Panc1 (cell line): ENCODE measurements at regions not wholly inside any gene's neighbourhood (a gene's known extent, or its start where the extent isn't known, plus 50 kb on each side); places are given as distances from the start of the nearest gene placed in this dataset.

Experiments used
- ATAC-seq: fragments of 200-7000 bp; cut with Tn5 transposase; 2 replicates; pipeline ENCODE4 v1.9.1; 2020; ENCODE audit warnings: mild to moderate bottlenecking, moderate library complexity
- BruUV-seq: library from RNA; stranded (reverse); fragments of 400-500 nt; replicated peaks from 2 replicates; lab custom pipeline; 2021; lab: Mats Ljungman, UMichigan
- CTCF ChIA-PET: fragments of 300-600 bp; sonication (Branson Sonifier 250); formaldehyde crosslinking; loops from one replicate; lab custom pipeline; 2022; ENCODE audit warnings: antibody characterized with exemption; lab: Charles Lee
- POLR2A ChIA-PET: fragments of 300-600 bp; sonication (Branson Sonifier 250); formaldehyde crosslinking; loops from one replicate; lab custom pipeline; 2022; ENCODE audit warnings: antibody characterized with exemption; lab: Charles Lee
- DNase-seq: peaks from one replicate; pipeline ENCODE4 v3.0.0-alpha.2; 2010; ENCODE audit warnings: low read depth, low spot score
- H3K27ac ChIP-seq: 2 replicates; pipeline ENCODE4 v1.5.1; 2011; ENCODE audit warnings: mild to moderate bottlenecking, low read length, inconsistent platforms
- H3K27me3 ChIP-seq: fragments of 200-500 bp; sonication (Bioruptor generic); 2 replicates; pipeline ENCODE4 v1.6.0; 2014; ENCODE audit warnings: low read length, inconsistent platforms; ENCODE audit not compliant: control insufficient read depth, insufficient read depth
- H3K36me3 ChIP-seq: fragments of 200-500 bp; sonication (Bioruptor generic); 2 replicates; pipeline ENCODE4 v1.5.1; 2014; ENCODE audit warnings: inconsistent platforms, mild to moderate bottlenecking, low read length, moderate library complexity; ENCODE audit not compliant: control insufficient read depth, insufficient read depth
- H3K4me1 ChIP-seq: 2 replicates; pipeline ENCODE4 v1.5.1; 2011; ENCODE audit warnings: inconsistent platforms, mild to moderate bottlenecking, low read length, moderate library complexity; ENCODE audit not compliant: control insufficient read depth, insufficient read depth
- H3K4me3 ChIP-seq, 2 experiments: 2 replicates each; pipeline ENCODE4 v1.5.1; 2011 to 2012; ENCODE audit warnings: low read depth in 2 of 2, low read length in 2 of 2, mild to moderate bottlenecking in 2 of 2, inconsistent platforms in 1 of 2, moderate library complexity in 1 of 2
- H3K9me3 ChIP-seq: fragments of 200-500 bp; sonication (Bioruptor generic); 2 replicates; pipeline ENCODE4 v1.5.1; 2014; ENCODE audit warnings: low read depth, mild to moderate bottlenecking, inconsistent platforms, low read length, moderate library complexity; ENCODE audit not compliant: control insufficient read depth, insufficient read depth
- POLR2AphosphoS5 ChIP-seq: IDR thresholded peaks from 2 replicates; pipeline ENCODE4 v1.6.1; 2012; ENCODE audit warnings: mild to moderate bottlenecking, low read depth, low read length, moderate library complexity
- SIN3A ChIP-seq: IDR thresholded peaks from 2 replicates; pipeline ENCODE4 v1.6.1; 2012; ENCODE audit warnings: low read depth, mild to moderate bottlenecking, low read length, moderate library complexity, borderline replicate concordance; ENCODE audit not compliant: insufficient read depth
- TCF7L2 ChIP-seq: IDR thresholded peaks from 2 replicates; pipeline ENCODE4 v1.6.1; 2011; ENCODE audit warnings: mild to moderate bottlenecking, low read depth, low read length, inconsistent platforms
- in situ Hi-C: cut with HindIII; loops from 2 replicates; pipeline ENCODE4 v1.10.0; 2016; ENCODE audit warnings: low sequenced_read_pairs, low pct_unique_long_range_greater_than_20kb
- intact Hi-C: fragments of 100-400 bp; cut with micrococcal nuclease; formaldehyde crosslinking; loops from one replicate; pipeline ENCODE4 v1.10.0; 2022; ENCODE audit not compliant: unreplicated experiment
- TF ChIP-seq, protein P1 (sequence below): fragments of 450-650 bp; IDR thresholded peaks from 2 replicates; pipeline ENCODE4 v1.5.1; 2017; ENCODE audit warnings: mild to moderate bottlenecking
- TF ChIP-seq, protein P2 (sequence below), 2 experiments: IDR thresholded peaks; 2 replicates each; pipeline ENCODE4 v1.6.1; 2011 to 2012; ENCODE audit warnings: low read depth in 2 of 2, control low read depth in 1 of 2, low read length in 1 of 2, mild to moderate bottlenecking in 1 of 2, moderate library complexity in 1 of 2; ENCODE audit not compliant: insufficient read depth in 1 of 2

- peaks cover 16% of the 10 kb centered on the region; the same call in 1 of the 2 replicates for H3K9me3 ChIP-seq
- in situ Hi-C loops (no loop called here), intact Hi-C loops (loop anchor here (5.0 kb wide), 1 partner anchor 105 kb away; no protein-coding TSS in a partner anchor)
- ChIA-PET CTCF (no interaction called here), POLR2A (interaction anchor here (1.4 kb wide), 1 partner anchor 170 kb away, joined by 4 read pairs; no protein-coding TSS in a partner anchor)
- no TSS peak for BruUV-seq
- peak; percentile 84 for ATAC-seq
- DNase-seq = peak; percentile 81
- H3K36me3 ChIP-seq = no peaks in the 10 kb centered on the region
- H3K27me3 ChIP-seq = no peaks in the 10 kb centered on the region
- TF ChIP-seq TCF7L2 (no peak), SIN3A (no peak), POLR2AphosphoS5 (no peak)
- TF ChIP-seq, protein P1, sequence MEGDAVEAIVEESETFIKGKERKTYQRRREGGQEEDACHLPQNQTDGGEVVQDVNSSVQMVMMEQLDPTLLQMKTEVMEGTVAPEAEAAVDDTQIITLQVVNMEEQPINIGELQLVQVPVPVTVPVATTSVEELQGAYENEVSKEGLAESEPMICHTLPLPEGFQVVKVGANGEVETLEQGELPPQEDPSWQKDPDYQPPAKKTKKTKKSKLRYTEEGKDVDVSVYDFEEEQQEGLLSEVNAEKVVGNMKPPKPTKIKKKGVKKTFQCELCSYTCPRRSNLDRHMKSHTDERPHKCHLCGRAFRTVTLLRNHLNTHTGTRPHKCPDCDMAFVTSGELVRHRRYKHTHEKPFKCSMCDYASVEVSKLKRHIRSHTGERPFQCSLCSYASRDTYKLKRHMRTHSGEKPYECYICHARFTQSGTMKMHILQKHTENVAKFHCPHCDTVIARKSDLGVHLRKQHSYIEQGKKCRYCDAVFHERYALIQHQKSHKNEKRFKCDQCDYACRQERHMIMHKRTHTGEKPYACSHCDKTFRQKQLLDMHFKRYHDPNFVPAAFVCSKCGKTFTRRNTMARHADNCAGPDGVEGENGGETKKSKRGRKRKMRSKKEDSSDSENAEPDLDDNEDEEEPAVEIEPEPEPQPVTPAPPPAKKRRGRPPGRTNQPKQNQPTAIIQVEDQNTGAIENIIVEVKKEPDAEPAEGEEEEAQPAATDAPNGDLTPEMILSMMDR = no peak
- TF ChIP-seq, protein P2, sequence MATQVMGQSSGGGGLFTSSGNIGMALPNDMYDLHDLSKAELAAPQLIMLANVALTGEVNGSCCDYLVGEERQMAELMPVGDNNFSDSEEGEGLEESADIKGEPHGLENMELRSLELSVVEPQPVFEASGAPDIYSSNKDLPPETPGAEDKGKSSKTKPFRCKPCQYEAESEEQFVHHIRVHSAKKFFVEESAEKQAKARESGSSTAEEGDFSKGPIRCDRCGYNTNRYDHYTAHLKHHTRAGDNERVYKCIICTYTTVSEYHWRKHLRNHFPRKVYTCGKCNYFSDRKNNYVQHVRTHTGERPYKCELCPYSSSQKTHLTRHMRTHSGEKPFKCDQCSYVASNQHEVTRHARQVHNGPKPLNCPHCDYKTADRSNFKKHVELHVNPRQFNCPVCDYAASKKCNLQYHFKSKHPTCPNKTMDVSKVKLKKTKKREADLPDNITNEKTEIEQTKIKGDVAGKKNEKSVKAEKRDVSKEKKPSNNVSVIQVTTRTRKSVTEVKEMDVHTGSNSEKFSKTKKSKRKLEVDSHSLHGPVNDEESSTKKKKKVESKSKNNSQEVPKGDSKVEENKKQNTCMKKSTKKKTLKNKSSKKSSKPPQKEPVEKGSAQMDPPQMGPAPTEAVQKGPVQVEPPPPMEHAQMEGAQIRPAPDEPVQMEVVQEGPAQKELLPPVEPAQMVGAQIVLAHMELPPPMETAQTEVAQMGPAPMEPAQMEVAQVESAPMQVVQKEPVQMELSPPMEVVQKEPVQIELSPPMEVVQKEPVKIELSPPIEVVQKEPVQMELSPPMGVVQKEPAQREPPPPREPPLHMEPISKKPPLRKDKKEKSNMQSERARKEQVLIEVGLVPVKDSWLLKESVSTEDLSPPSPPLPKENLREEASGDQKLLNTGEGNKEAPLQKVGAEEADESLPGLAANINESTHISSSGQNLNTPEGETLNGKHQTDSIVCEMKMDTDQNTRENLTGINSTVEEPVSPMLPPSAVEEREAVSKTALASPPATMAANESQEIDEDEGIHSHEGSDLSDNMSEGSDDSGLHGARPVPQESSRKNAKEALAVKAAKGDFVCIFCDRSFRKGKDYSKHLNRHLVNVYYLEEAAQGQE (IDR thresholded peaks at IDR 0.05; ENCODE audit: insufficient read depth in 1 of 2, low read depth in 2 of 2, low read length in 1 of 2) = no peak
- peak overlapping the region; percentile 91 for H3K27ac ChIP-seq
- peaks cover 30% of the 10 kb centered on the region for H3K4me1 ChIP-seq
- H3K4me3 ChIP-seq = no peak overlapping the region
Measured at GRCh38 chr12:46556819-46557524, 184.4 kb upstream of the SLC38A2 start.

DNA sequence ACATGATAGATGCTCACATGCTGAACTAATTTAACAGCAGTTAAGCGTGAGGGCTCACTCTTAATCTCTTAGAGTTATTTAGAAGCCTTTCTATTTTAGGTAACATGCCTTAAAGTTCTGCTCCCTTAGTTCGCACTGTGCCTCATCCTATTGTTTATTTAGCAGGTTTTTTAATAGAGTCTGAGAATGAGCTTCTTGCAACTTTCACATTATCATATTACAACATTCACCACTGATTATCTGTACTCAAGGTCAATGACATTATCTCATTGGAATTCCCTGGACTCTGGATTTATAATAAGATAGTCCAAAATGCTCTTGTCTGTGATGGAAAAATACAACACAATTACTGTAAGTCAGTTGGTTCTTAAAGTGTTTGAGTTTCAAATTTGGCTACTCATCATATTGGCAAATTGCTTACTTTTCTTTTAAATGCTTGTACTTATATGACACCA is 183.6 kb upstream of the SLC38A2 start:
- Histone ChIP-seq H3K36me3 (no peaks in the 10 kb centered on the region), H3K27ac (peak overlapping the region; percentile 91), H3K4me1 (peaks cover 30% of the 10 kb centered on the region), H3K4me3 (no peak overlapping the region), H3K9me3 (peaks cover 16% of the 10 kb centered on the region; the same call in 1 of the 2 replicates), H3K27me3 (no peaks in the 10 kb centered on the region)
- BruUV-seq = no TSS peak
- POLR2A ChIA-PET = interaction anchor here (0.6 to 1.4 kb wide), 2 partner anchors 170 to 201 kb away, joined by 4 read pairs; no protein-coding TSS in a partner anchor
- CTCF ChIA-PET = no interaction called here
- in situ Hi-C loops (no loop called here), intact Hi-C loops (loop anchor here (5.0 kb wide), 1 partner anchor 106 kb away; no protein-coding TSS in a partner anchor)
- DNase-seq (peak; percentile 77), ATAC-seq (peak; percentile 88)
- TF ChIP-seq TCF7L2 (no peak), SIN3A (no peak), POLR2AphosphoS5 (no peak)
- TF ChIP-seq, protein P2 (IDR thresholded peaks at IDR 0.05; ENCODE audit: insufficient read depth in 1 of 2, low read depth in 2 of 2, low read length in 1 of 2) = no peak
- TF ChIP-seq, protein P1 = no peak
